Thymus (tissue), 11 donors: ENCODE measurements at regions not wholly inside any gene's neighbourhood (a gene's known extent, or its start where the extent isn't known, plus 50 kb on each side); places are given as distances from the start of the nearest gene placed in this dataset.
"Not testable (repeated sequence)": the region's sequence is repeated elsewhere in the genome, so short reads cannot be mapped to it uniquely, and the experiment has no call there.

Source experiments
- DNase-seq, 9 donors: peaks; one replicate each; pipeline ENCODE4 v3.0.0-alpha.2; 2013; ENCODE audit warnings: low spot score in 9 of 9, low read depth in 6 of 9, missing footprints in 1 of 9
- H3K27ac ChIP-seq, 2 donors: one replicate each; pipeline ENCODE4 v1.5.1; 2013; ENCODE audit warnings: control low read depth in 1 of 2, low read depth in 1 of 2, low read length in 1 of 2, mild to moderate bottlenecking in 1 of 2, moderate library complexity in 1 of 2
- H3K27me3 ChIP-seq, 2 donors: one replicate each; pipeline ENCODE4 v1.5.1; 2013; ENCODE audit warnings: low read length in 1 of 2; ENCODE audit not compliant: control insufficient read depth in 2 of 2, insufficient read depth in 1 of 2
- H3K36me3 ChIP-seq, 2 donors: one replicate each; pipeline ENCODE4 v1.5.1; 2013; ENCODE audit warnings: low read length in 1 of 2, mild to moderate bottlenecking in 1 of 2, moderate library complexity in 1 of 2; ENCODE audit not compliant: control insufficient read depth in 2 of 2, insufficient read depth in 2 of 2
- H3K4me1 ChIP-seq, 2 donors: one replicate each; pipeline ENCODE4 v1.5.1; 2013; ENCODE audit warnings: low read length in 2 of 2; ENCODE audit not compliant: control insufficient read depth in 2 of 2, insufficient read depth in 2 of 2
- H3K4me3 ChIP-seq, 2 donors: one replicate each; pipeline ENCODE4 v1.5.1; 2013; ENCODE audit warnings: low read length in 2 of 2, control low read depth in 1 of 2, mild to moderate bottlenecking in 1 of 2
- H3K9me3 ChIP-seq, 2 donors: one replicate each; pipeline ENCODE4 v1.5.1; 2013; ENCODE audit warnings: low read length in 1 of 2, mild to moderate bottlenecking in 1 of 2; ENCODE audit not compliant: control insufficient read depth in 2 of 2, insufficient read depth in 1 of 2
- WGBS: extraction: QIAGEN DNeasy Blood & Tissue Kit; methylation state at CpG from one replicate; pipeline ENCODE4 v1.1.7; 2013; 5-methylcytosine and 5-hydroxymethylcytosine counted together
- donor health status: healthy.

- Histone ChIP-seq H3K36me3 (no peaks in the 10 kb centered on the region), H3K9me3 (no peaks in the 10 kb centered on the region), H3K4me3 (no peak overlapping the region), H3K27ac (no peak overlapping the region), H3K27me3 (no peaks in the 10 kb centered on the region), H3K4me1 (no peaks in the 10 kb centered on the region)
- 33% methylated on average over 6 of the region's 6 CpGs for WGBS
- DNase-seq = peak in 7 of 9 donors; percentile 23 to 69 (median 50)
Measured at GRCh38 chr2:224650815-224651439, 65.2 kb downstream of the CCDC195 start.

GRCh38 chr2:224647684-224648083, 62.5 kb upstream of the CUL3 start:
- 94% methylated on average over 11 of the region's 11 CpGs for WGBS
- not testable (repeated sequence) for H3K27ac ChIP-seq, H3K36me3 ChIP-seq, H3K27me3 ChIP-seq, DNase-seq, H3K4me3 ChIP-seq, H3K9me3 ChIP-seq, H3K4me1 ChIP-seq

- 61% methylated on average over 9 of the region's 9 CpGs for WGBS
- H3K27me3 ChIP-seq = no peaks in the 10 kb centered on the region
- peak in 6 of 9 donors; percentile 25 to 61 (median 29) for DNase-seq
- H3K4me3 ChIP-seq = no peak overlapping the region
- no peak overlapping the region for H3K27ac ChIP-seq
- no peaks in the 10 kb centered on the region for H3K36me3 ChIP-seq
- H3K9me3 ChIP-seq = no peaks in the 10 kb centered on the region
- H3K4me1 ChIP-seq = no peaks in the 10 kb centered on the region
Measured at GRCh38 chr2:224646242-224646846, 61.2 kb upstream of the CUL3 start.

- no peaks in the 10 kb centered on the region for H3K36me3 ChIP-seq
- no peaks in the 10 kb centered on the region for H3K27me3 ChIP-seq
- no peaks in the 10 kb centered on the region for H3K4me1 ChIP-seq
- H3K9me3 ChIP-seq = no peaks in the 10 kb centered on the region
- no peak for DNase-seq
- 94% methylated on average over 4 of the region's 4 CpGs for WGBS
- no peak overlapping the region for H3K27ac ChIP-seq
- no peak overlapping the region for H3K4me3 ChIP-seq
Measured at GRCh38 chr2:224645722-224646121, 60.6 kb upstream of the CUL3 start.

- H3K27ac ChIP-seq = no peak overlapping the region
- no peaks in the 10 kb centered on the region for H3K4me1 ChIP-seq
- DNase-seq = no peak
- H3K4me3 ChIP-seq = no peak overlapping the region
- WGBS = 97% methylated on average over 4 of the region's 4 CpGs
- H3K9me3 ChIP-seq = no peaks in the 10 kb centered on the region
- no peaks in the 10 kb centered on the region for H3K27me3 ChIP-seq
- no peaks in the 10 kb centered on the region for H3K36me3 ChIP-seq
Measured at GRCh38 chr2:224640679-224641078, 55.5 kb upstream of the CUL3 start.

GRCh38 chr2:224638301-224638823, 53.2 kb upstream of the CUL3 start:
- Histone ChIP-seq H3K27me3 (no peaks in the 10 kb centered on the region), H3K4me1 (no peaks in the 10 kb centered on the region), H3K27ac (peak overlapping the region in 1 of 2 donors; percentile 44), H3K36me3 (no peaks in the 10 kb centered on the region), H3K9me3 (no peaks in the 10 kb centered on the region), H3K4me3 (no peak overlapping the region)
- DNase-seq = peak in 5 of 9 donors; percentile 2 to 62 (median 16)
- WGBS = 52% methylated on average over 8 of the region's 8 CpGs
